Transverse colon (tissue), 4 donors: ENCODE measurements at regions not wholly inside any gene's neighbourhood (a gene's known extent, or its start where the extent isn't known, plus 50 kb on each side); places are given as distances from the start of the nearest gene placed in this dataset.

Experiments
- POLR2A ChIP-seq: fragments of 450-650 bp; IDR thresholded peaks from one replicate; pipeline ENCODE4 v1.6.1; 2016; ENCODE audit warnings: antibody characterized with exemption, mild to moderate bottlenecking, moderate library complexity
- POLR2AphosphoS5 ChIP-seq, 3 donors: sonication (generic); formaldehyde crosslinking; IDR thresholded peaks; one replicate each; pipeline ENCODE4 v1.6.1; 2016; ENCODE audit warnings: antibody characterized with exemption in 3 of 3
- TF ChIP-seq, protein P1 (sequence below), 5 experiments: fragments of 200-600 bp in 3 of 5; fragments of 450-650 bp in 2 of 5; sonication (generic) in 3 of 5; IDR thresholded peaks; 1 replicate in 2 of 5; 2 replicates in 3 of 5; pipeline ENCODE4 v1.5.1; 2016 to 2017; ENCODE audit warnings: antibody characterized with exemption in 5 of 5, inconsistent platforms in 3 of 5, mild to moderate bottlenecking in 2 of 5, moderate library complexity in 1 of 5

DNA sequence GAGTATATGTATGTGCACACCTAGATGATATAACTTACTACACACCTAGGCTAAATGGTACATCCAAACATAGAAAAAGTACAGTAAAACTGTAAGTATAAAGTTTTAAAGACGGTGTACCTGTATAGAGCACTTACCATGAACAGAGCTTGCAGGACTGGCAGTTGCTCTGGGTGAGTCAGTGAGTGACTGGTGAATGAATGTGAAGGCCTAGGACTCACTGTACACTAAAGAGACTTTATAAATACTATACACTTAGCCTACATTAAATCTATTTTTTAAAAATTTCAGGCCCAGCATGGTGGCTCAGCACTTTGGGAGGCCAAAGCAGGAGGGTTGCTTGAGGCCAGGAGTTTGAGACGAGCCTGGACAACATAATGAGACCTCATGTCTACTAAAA lies 195.3 kb downstream of the FZD1 start:
- TF ChIP-seq, protein P1, sequence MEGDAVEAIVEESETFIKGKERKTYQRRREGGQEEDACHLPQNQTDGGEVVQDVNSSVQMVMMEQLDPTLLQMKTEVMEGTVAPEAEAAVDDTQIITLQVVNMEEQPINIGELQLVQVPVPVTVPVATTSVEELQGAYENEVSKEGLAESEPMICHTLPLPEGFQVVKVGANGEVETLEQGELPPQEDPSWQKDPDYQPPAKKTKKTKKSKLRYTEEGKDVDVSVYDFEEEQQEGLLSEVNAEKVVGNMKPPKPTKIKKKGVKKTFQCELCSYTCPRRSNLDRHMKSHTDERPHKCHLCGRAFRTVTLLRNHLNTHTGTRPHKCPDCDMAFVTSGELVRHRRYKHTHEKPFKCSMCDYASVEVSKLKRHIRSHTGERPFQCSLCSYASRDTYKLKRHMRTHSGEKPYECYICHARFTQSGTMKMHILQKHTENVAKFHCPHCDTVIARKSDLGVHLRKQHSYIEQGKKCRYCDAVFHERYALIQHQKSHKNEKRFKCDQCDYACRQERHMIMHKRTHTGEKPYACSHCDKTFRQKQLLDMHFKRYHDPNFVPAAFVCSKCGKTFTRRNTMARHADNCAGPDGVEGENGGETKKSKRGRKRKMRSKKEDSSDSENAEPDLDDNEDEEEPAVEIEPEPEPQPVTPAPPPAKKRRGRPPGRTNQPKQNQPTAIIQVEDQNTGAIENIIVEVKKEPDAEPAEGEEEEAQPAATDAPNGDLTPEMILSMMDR (IDR thresholded peaks at IDR 0.05), result no peak
- TF ChIP-seq POLR2AphosphoS5 (IDR thresholded peaks at IDR 0.05), result no peak
- TF ChIP-seq POLR2A, result no peak
